ENCODE measurements at regions not wholly inside any gene's neighbourhood (a gene's known extent, or its start where the extent isn't known, plus 50 kb on each side); places are given as distances from the start of the nearest gene placed in this dataset.
"Not testable (repeated sequence)": the region's sequence is repeated elsewhere in the genome, so short reads cannot be mapped to it uniquely, and the experiment has no call there.

DNA sequence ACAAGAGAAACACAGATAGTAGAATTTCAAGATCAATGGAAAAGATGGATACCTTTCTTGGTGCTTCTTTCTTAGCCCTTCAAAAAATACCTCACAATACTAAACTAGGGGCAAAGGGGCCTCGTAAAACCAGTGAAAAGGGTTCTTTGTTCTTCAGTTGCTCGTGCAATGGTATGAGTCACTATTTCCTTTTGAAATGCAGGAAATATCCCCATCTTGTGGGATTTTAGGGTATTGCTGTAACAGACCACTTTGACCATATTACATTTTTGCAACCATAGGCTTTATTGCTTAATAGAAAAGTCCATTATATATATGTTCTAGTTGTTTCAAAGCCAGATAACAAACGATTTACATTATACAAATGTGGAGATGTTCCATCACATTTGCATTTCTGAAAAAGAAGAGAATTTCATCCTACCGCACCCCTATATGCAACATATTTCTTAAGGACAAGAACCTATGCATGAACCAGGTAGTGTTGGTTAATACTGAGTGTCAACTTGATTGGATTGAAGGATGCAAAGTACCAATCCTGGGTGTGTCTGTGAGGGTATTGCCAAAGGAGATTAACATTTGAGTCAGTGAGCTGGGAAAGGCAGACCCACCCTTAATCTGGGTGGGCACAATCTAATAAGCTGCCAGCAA, 88.6 kb upstream of the PKN2 start:
- TF ChIP-seq CTCF (IDR thresholded peaks at IDR 0.05; ENCODE audit: insufficient read depth, low read depth, low read length): peak; percentile 53
- Histone ChIP-seq H3K36me3 (ENCODE audit: control insufficient read depth, insufficient read depth, low read length) (no peaks in the 10 kb centered on the region), H3K4me3 (ENCODE audit: low read depth, low read length) (no peak overlapping the region), H3K27me3 (ENCODE audit: control insufficient read depth, insufficient read depth, low read length) (no peaks in the 10 kb centered on the region)
- DNase-seq (ENCODE audit: low read depth): no peak
- ChIA-PET CTCF (no interaction called here), POLR2A (no interaction called here)

GRCh38 chr1:88597973-88598372, 86.1 kb upstream of the PKN2 start:
- CTCF ChIA-PET; POLR2A ChIA-PET; H3K4me3 ChIP-seq (ENCODE audit: low read depth, low read length); DNase-seq (ENCODE audit: low read depth); H3K36me3 ChIP-seq (ENCODE audit: control insufficient read depth, insufficient read depth, low read length); H3K27me3 ChIP-seq (ENCODE audit: control insufficient read depth, insufficient read depth, low read length): not testable (repeated sequence)

- H3K27me3 ChIP-seq (ENCODE audit: control insufficient read depth, insufficient read depth, low read length): no peaks in the 10 kb centered on the region
- no peak for DNase-seq (ENCODE audit: low read depth)
- CTCF ChIA-PET: interaction anchor here (0.9 kb wide), 1 partner anchor 47 kb away, joined by 3 read pairs; no protein-coding TSS in a partner anchor
- no peak overlapping the region for H3K4me3 ChIP-seq (ENCODE audit: low read depth, low read length)
- peak; percentile 67 for TF ChIP-seq CTCF (IDR thresholded peaks at IDR 0.05; ENCODE audit: insufficient read depth, low read depth, low read length)
- H3K36me3 ChIP-seq (ENCODE audit: control insufficient read depth, insufficient read depth, low read length): no peaks in the 10 kb centered on the region
- POLR2A ChIA-PET: no interaction called here
These were observed 75.7 kb upstream of the PKN2 start for GRCh38 chr1:88608139-88608943.

DNA sequence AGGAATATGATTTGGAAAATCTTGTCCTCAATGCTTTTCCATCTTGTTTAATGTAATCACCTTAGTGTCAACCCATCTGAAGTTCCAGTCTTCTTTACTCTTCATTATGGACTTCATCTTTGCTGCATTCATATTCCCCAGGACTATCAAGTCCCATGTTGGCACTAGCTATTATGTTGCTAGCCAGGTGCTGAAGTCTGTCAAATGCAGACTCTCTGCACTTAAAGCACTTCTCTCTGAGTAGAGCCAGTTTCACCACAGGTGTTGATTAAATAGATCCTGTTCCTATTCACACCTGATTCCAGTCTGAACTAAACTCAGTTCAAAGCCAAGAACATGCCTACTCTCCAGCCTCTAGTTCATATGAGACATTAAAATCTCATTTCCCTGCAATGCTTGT, 75.0 kb upstream of the PKN2 start:
- Histone ChIP-seq H3K36me3 (ENCODE audit: control insufficient read depth, insufficient read depth, low read length) (no peaks in the 10 kb centered on the region), H3K27me3 (ENCODE audit: control insufficient read depth, insufficient read depth, low read length) (no peaks in the 10 kb centered on the region), H3K4me3 (ENCODE audit: low read depth, low read length) (no peak overlapping the region)
- DNase-seq (ENCODE audit: low read depth): no peak
- CTCF ChIA-PET: interaction anchor here (0.9 kb wide), 1 partner anchor 47 kb away, joined by 3 read pairs; no protein-coding TSS in a partner anchor
- no peak for TF ChIP-seq CTCF (IDR thresholded peaks at IDR 0.05; ENCODE audit: insufficient read depth, low read depth, low read length)
- POLR2A ChIA-PET: no interaction called here

DNA sequence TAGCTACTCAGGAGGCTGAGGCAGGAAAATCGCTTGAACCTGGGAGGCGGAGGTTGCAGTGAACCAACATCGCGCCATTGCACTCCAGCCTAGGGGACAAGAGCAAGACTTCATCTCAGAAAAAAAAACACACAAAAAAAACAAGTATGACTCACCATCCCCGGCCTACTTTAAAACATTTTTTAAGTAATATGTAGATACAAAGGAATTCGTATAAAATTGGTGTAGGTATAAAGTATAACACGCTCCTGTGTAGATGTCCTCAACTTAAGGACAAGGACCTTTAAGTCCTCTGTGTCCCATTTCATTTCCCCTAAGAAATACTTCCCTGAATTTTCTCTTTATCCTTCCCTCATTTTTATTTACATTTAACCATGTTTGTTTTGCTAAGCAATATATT, 73.4 kb upstream of the PKN2 start:
- Histone ChIP-seq H3K27me3 (ENCODE audit: control insufficient read depth, insufficient read depth, low read length) (no peaks in the 10 kb centered on the region), H3K36me3 (ENCODE audit: control insufficient read depth, insufficient read depth, low read length) (no peaks in the 10 kb centered on the region), H3K4me3 (ENCODE audit: low read depth, low read length) (no peak overlapping the region)
- ChIA-PET POLR2A (no interaction called here), CTCF (no interaction called here)
- no peak for TF ChIP-seq CTCF (IDR thresholded peaks at IDR 0.05; ENCODE audit: insufficient read depth, low read depth, low read length)
- no peak for DNase-seq (ENCODE audit: low read depth)
